ENCODE measurements at regions not wholly inside any gene's neighbourhood (a gene's known extent, or its start where the extent isn't known, plus 50 kb on each side); places are given as distances from the start of the nearest gene placed in this dataset.

- no peaks in the 10 kb centered on the region for H3K9me3 ChIP-seq (ENCODE audit: insufficient read depth, low read depth, low read length)
- H2BK5ac ChIP-seq (ENCODE audit: low read depth, low read length, poor library complexity): no peak overlapping the region
- no peak overlapping the region for H2AFZ ChIP-seq (ENCODE audit: insufficient read depth, low read length, poor library complexity)
- no peak overlapping the region for H3K4me2 ChIP-seq (ENCODE audit: low read length)
- H3K9ac ChIP-seq (ENCODE audit: low read length): no peak overlapping the region
- no peak overlapping the region for H4K91ac ChIP-seq (ENCODE audit: low read depth, low read length)
- no peak overlapping the region for H3K4me3 ChIP-seq (ENCODE audit: low read depth, low read length)
- H3K18ac ChIP-seq (ENCODE audit: low read length): no peak overlapping the region
- no peak overlapping the region for H2BK12ac ChIP-seq (ENCODE audit: low read length)
- H3K14ac ChIP-seq (ENCODE audit: low read length): no peak overlapping the region
- H3K27me3 ChIP-seq (ENCODE audit: insufficient read depth, low read length): no peaks in the 10 kb centered on the region
- no peak for DNase-seq
- no peak overlapping the region for H4K12ac ChIP-seq (ENCODE audit: low read depth, low read length)
- H3K4ac ChIP-seq (ENCODE audit: low read depth, low read length): no peak overlapping the region
- WGBS (ENCODE audit: extremely low coverage, insufficient coverage, insufficient read length): no CpG with 5 or more reads among the region's 3 CpGs
- H4K8ac ChIP-seq (ENCODE audit: low read depth, low read length): no peak overlapping the region
- peaks cover 0 to 5% of the 10 kb centered on the region in 2 experiments for H3K4me1 ChIP-seq (ENCODE audit: control insufficient read depth in 1 of 2, insufficient read depth in 2 of 2, low read length in 2 of 2)
- no peak overlapping the region for H2AK5ac ChIP-seq (ENCODE audit: low read length)
- no peak overlapping the region for H2BK120ac ChIP-seq (ENCODE audit: insufficient read depth, low read length, poor library complexity)
- no peaks in the 10 kb centered on the region for H3K79me2 ChIP-seq (ENCODE audit: control insufficient read depth, insufficient read depth, low read length, poor library complexity)
- no peak overlapping the region for H3K23ac ChIP-seq (ENCODE audit: low read length)
- H3K27ac ChIP-seq (ENCODE audit: low read depth, low read length): no peak overlapping the region
- no peaks in the 10 kb centered on the region for H3K36me3 ChIP-seq (ENCODE audit: control insufficient read depth in 1 of 2, insufficient read depth in 2 of 2, low read length in 2 of 2)
- H3K79me1 ChIP-seq (ENCODE audit: low read length): peaks cover 3% of the 10 kb centered on the region
Observed at GRCh38 chr3:177448987-177449359, 251.7 kb upstream of the TBL1XR1 start.

- Histone ChIP-seq H3K4me2 (ENCODE audit: low read length) (no peak overlapping the region), H3K18ac (ENCODE audit: low read length) (no peak overlapping the region), H3K23ac (ENCODE audit: low read length) (no peak overlapping the region), H3K4ac (ENCODE audit: low read depth, low read length) (no peak overlapping the region), H3K79me2 (ENCODE audit: control insufficient read depth, insufficient read depth, low read length, poor library complexity) (no peaks in the 10 kb centered on the region), H3K9me3 (ENCODE audit: insufficient read depth, low read depth, low read length) (no peaks in the 10 kb centered on the region), H3K9ac (ENCODE audit: low read length) (no peak overlapping the region), H3K79me1 (ENCODE audit: low read length) (peaks cover 3% of the 10 kb centered on the region), H3K27me3 (ENCODE audit: insufficient read depth, low read length) (no peaks in the 10 kb centered on the region), H2AFZ (ENCODE audit: insufficient read depth, low read length, poor library complexity) (no peak overlapping the region), H2BK5ac (ENCODE audit: low read depth, low read length, poor library complexity) (no peak overlapping the region), H4K8ac (ENCODE audit: low read depth, low read length) (no peak overlapping the region), H3K4me3 (ENCODE audit: low read depth, low read length) (no peak overlapping the region), H2BK12ac (ENCODE audit: low read length) (no peak overlapping the region), H3K4me1 (ENCODE audit: control insufficient read depth in 1 of 2, insufficient read depth in 2 of 2, low read length in 2 of 2) (peaks cover 0 to 5% of the 10 kb centered on the region in 2 experiments), H3K36me3 (ENCODE audit: control insufficient read depth in 1 of 2, insufficient read depth in 2 of 2, low read length in 2 of 2) (no peaks in the 10 kb centered on the region), H4K12ac (ENCODE audit: low read depth, low read length) (no peak overlapping the region), H2BK120ac (ENCODE audit: insufficient read depth, low read length, poor library complexity) (no peak overlapping the region), H2AK5ac (ENCODE audit: low read length) (no peak overlapping the region), H4K91ac (ENCODE audit: low read depth, low read length) (no peak overlapping the region), H3K27ac (ENCODE audit: low read depth, low read length) (peak overlapping the region; percentile 36), H3K14ac (ENCODE audit: low read length) (no peak overlapping the region)
- DNase-seq: peak; percentile 68 to 82
- no CpG with 5 or more reads among the region's 5 CpGs for WGBS (ENCODE audit: extremely low coverage, insufficient coverage, insufficient read length)
Observed at GRCh38 chr3:177449360-177450006, 252.2 kb upstream of the TBL1XR1 start.

- no peak overlapping the region for H3K4me3 ChIP-seq (ENCODE audit: low read depth, low read length)
- H3K79me1 ChIP-seq (ENCODE audit: low read length): peaks cover 3% of the 10 kb centered on the region
- H3K79me2 ChIP-seq (ENCODE audit: control insufficient read depth, insufficient read depth, low read length, poor library complexity): no peaks in the 10 kb centered on the region
- no peak overlapping the region for H2AFZ ChIP-seq (ENCODE audit: insufficient read depth, low read length, poor library complexity)
- no peaks in the 10 kb centered on the region for H3K36me3 ChIP-seq (ENCODE audit: control insufficient read depth in 1 of 2, insufficient read depth in 2 of 2, low read length in 2 of 2)
- H4K8ac ChIP-seq (ENCODE audit: low read depth, low read length): no peak overlapping the region
- H3K9me3 ChIP-seq (ENCODE audit: insufficient read depth, low read depth, low read length): no peaks in the 10 kb centered on the region
- no peak overlapping the region for H3K23ac ChIP-seq (ENCODE audit: low read length)
- no peak overlapping the region for H3K4me2 ChIP-seq (ENCODE audit: low read length)
- peaks cover 0 to 5% of the 10 kb centered on the region in 2 experiments for H3K4me1 ChIP-seq (ENCODE audit: control insufficient read depth in 1 of 2, insufficient read depth in 2 of 2, low read length in 2 of 2)
- no peak overlapping the region for H2BK12ac ChIP-seq (ENCODE audit: low read length)
- H2AK5ac ChIP-seq (ENCODE audit: low read length): no peak overlapping the region
- no peaks in the 10 kb centered on the region for H3K27me3 ChIP-seq (ENCODE audit: insufficient read depth, low read length)
- no CpG with 5 or more reads among the region's 8 CpGs for WGBS (ENCODE audit: extremely low coverage, insufficient coverage, insufficient read length)
- H2BK5ac ChIP-seq (ENCODE audit: low read depth, low read length, poor library complexity): no peak overlapping the region
- no peak overlapping the region for H2BK120ac ChIP-seq (ENCODE audit: insufficient read depth, low read length, poor library complexity)
- H3K18ac ChIP-seq (ENCODE audit: low read length): no peak overlapping the region
- no peak overlapping the region for H3K27ac ChIP-seq (ENCODE audit: low read depth, low read length)
- H3K14ac ChIP-seq (ENCODE audit: low read length): no peak overlapping the region
- no peak overlapping the region for H3K4ac ChIP-seq (ENCODE audit: low read depth, low read length)
- H4K91ac ChIP-seq (ENCODE audit: low read depth, low read length): no peak overlapping the region
- no peak overlapping the region for H3K9ac ChIP-seq (ENCODE audit: low read length)
- no peak overlapping the region for H4K12ac ChIP-seq (ENCODE audit: low read depth, low read length)
- peak in 1 of 2 donors; percentile 41 for DNase-seq
Observed at GRCh38 chr3:177451301-177451750, 254.0 kb upstream of the TBL1XR1 start.

DNA sequence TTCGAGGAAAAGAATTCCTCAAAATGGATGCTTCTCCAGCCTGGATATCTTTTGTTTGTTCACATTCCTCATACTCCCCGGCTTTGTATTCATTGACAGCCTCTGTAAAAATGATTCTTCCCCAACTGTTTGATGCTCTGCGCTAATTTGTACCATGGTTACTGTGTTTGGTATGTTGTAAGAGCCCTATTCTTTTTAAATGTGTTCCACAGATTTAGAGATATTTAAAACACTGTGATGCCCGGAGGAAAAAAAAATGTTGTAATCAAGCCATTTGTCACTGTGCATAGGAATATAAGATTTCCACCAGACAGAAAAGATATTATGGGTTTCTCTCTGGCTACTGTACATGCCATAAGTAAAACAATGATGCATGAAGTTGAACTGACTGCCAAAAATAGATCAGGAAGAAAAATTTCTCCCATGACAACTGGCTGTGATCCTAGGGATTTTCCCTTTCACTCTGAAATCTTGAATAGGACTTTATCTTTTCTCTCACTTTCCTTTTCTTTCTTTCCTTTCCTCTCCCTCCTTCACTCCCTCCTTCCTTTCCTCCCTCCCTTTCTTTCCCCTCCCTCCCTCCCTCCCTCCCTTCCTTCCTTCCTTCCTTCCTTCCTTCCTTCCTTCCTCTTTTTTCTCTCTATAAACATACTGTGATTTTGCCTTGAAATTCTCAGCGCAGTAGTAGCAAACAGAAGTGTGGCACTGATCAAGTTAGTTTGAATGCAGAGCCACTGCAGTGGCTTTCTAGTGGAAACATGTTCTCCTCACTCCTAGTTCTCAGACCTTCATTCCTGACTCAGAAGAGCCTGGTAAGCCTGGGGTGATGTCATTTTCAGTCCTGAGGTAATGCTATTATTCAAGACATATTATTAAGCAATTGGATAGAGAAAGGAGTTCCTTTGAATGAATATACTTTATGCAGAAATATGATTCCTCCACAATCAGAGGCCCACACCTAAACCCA lies 254.9 kb upstream of the TBL1XR1 start:
- Histone ChIP-seq H3K79me1 (ENCODE audit: low read length) (peaks cover 3% of the 10 kb centered on the region), H4K91ac (ENCODE audit: low read depth, low read length) (no peak overlapping the region), H2BK12ac (ENCODE audit: low read length) (no peak overlapping the region), H3K4me2 (ENCODE audit: low read length) (no peak overlapping the region), H3K27me3 (ENCODE audit: insufficient read depth, low read length) (no peaks in the 10 kb centered on the region), H3K9me3 (ENCODE audit: insufficient read depth, low read depth, low read length) (no peaks in the 10 kb centered on the region), H3K14ac (ENCODE audit: low read length) (no peak overlapping the region), H4K8ac (ENCODE audit: low read depth, low read length) (no peak overlapping the region), H3K4ac (ENCODE audit: low read depth, low read length) (no peak overlapping the region), H4K12ac (ENCODE audit: low read depth, low read length) (no peak overlapping the region), H3K23ac (ENCODE audit: low read length) (no peak overlapping the region), H3K4me1 (ENCODE audit: control insufficient read depth in 1 of 2, insufficient read depth in 2 of 2, low read length in 2 of 2) (peaks cover 0 to 5% of the 10 kb centered on the region in 2 experiments), H3K9ac (ENCODE audit: low read length) (no peak overlapping the region), H2AK5ac (ENCODE audit: low read length) (no peak overlapping the region), H3K4me3 (ENCODE audit: low read depth, low read length) (no peak overlapping the region), H2AFZ (ENCODE audit: insufficient read depth, low read length, poor library complexity) (no peak overlapping the region), H3K79me2 (ENCODE audit: control insufficient read depth, insufficient read depth, low read length, poor library complexity) (no peaks in the 10 kb centered on the region), H3K18ac (ENCODE audit: low read length) (no peak overlapping the region), H3K27ac (ENCODE audit: low read depth, low read length) (no peak overlapping the region), H3K36me3 (ENCODE audit: control insufficient read depth in 1 of 2, insufficient read depth in 2 of 2, low read length in 2 of 2) (no peaks in the 10 kb centered on the region), H2BK120ac (ENCODE audit: insufficient read depth, low read length, poor library complexity) (no peak overlapping the region), H2BK5ac (ENCODE audit: low read depth, low read length, poor library complexity) (no peak overlapping the region)
- WGBS (ENCODE audit: extremely low coverage, insufficient coverage, insufficient read length): no CpG with 5 or more reads among the region's 5 CpGs
- peak; percentile 35 to 81 for DNase-seq

All from trophoblast cell (in vitro differentiated cells and primary cell).